ENCODE measurements at regions not wholly inside any gene's neighbourhood (a gene's known extent, or its start where the extent isn't known, plus 50 kb on each side); places are given as distances from the start of the nearest gene placed in this dataset.

DNA sequence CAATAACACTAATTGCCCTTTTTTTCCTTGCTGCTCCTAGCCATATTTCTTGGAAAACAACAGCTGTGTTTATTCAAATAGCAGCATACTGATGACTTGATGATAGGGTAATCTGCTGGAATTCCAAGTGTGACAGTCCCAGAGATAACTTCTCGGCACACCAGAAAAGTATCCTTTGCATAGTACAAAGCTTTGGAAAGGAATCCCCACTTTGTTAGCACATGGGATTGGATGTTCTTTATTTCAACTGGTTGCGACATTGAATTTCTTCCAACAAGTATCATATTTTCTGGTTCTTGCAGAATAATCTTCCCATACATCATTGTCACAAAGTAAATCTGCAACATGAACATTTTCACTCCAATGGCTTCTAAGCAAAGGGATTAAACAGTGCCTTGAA lies 445.8 kb upstream of the ACVR2A start:
- TF ChIP-seq, protein P1, sequence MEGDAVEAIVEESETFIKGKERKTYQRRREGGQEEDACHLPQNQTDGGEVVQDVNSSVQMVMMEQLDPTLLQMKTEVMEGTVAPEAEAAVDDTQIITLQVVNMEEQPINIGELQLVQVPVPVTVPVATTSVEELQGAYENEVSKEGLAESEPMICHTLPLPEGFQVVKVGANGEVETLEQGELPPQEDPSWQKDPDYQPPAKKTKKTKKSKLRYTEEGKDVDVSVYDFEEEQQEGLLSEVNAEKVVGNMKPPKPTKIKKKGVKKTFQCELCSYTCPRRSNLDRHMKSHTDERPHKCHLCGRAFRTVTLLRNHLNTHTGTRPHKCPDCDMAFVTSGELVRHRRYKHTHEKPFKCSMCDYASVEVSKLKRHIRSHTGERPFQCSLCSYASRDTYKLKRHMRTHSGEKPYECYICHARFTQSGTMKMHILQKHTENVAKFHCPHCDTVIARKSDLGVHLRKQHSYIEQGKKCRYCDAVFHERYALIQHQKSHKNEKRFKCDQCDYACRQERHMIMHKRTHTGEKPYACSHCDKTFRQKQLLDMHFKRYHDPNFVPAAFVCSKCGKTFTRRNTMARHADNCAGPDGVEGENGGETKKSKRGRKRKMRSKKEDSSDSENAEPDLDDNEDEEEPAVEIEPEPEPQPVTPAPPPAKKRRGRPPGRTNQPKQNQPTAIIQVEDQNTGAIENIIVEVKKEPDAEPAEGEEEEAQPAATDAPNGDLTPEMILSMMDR (IDR thresholded peaks at IDR 0.05): no peak
- TF ChIP-seq POLR2A (IDR thresholded peaks at IDR 0.05): no peak

Measured in testis (tissue), 2 donors.